ENCODE measurements at regions not wholly inside any gene's neighbourhood (a gene's known extent, or its start where the extent isn't known, plus 50 kb on each side); places are given as distances from the start of the nearest gene placed in this dataset.

DNA sequence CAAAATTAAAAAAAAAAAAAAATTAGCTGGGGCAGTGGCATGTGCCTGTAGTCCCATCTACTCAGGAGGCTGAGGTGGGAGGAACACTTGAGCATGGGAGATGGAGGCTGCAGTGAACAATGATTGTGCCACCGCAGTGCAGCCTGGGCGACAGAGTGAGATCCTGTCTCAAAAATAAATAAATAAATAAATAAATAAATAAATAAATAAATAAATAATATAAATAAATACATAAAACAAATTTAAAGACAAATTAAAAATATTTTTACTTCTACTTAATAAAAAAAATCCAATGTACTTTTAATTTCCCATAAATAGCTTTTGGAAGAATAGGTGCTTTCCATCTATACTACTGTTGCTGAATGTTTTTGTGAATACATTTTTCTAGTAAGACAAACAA is 598.4 kb upstream of the EDIL3 start:
- no peaks in the 10 kb centered on the region for H3K36me3 ChIP-seq (ENCODE audit: control insufficient read depth, insufficient read depth, low read length)
- TF ChIP-seq SIN3A (IDR thresholded peaks at IDR 0.05; ENCODE audit: borderline replicate concordance, insufficient read depth, low read depth, low read length), result no peak
- TF ChIP-seq TCF7L2 (IDR thresholded peaks at IDR 0.05; ENCODE audit: low read depth, low read length), result no peak
- TF ChIP-seq, protein P1, sequence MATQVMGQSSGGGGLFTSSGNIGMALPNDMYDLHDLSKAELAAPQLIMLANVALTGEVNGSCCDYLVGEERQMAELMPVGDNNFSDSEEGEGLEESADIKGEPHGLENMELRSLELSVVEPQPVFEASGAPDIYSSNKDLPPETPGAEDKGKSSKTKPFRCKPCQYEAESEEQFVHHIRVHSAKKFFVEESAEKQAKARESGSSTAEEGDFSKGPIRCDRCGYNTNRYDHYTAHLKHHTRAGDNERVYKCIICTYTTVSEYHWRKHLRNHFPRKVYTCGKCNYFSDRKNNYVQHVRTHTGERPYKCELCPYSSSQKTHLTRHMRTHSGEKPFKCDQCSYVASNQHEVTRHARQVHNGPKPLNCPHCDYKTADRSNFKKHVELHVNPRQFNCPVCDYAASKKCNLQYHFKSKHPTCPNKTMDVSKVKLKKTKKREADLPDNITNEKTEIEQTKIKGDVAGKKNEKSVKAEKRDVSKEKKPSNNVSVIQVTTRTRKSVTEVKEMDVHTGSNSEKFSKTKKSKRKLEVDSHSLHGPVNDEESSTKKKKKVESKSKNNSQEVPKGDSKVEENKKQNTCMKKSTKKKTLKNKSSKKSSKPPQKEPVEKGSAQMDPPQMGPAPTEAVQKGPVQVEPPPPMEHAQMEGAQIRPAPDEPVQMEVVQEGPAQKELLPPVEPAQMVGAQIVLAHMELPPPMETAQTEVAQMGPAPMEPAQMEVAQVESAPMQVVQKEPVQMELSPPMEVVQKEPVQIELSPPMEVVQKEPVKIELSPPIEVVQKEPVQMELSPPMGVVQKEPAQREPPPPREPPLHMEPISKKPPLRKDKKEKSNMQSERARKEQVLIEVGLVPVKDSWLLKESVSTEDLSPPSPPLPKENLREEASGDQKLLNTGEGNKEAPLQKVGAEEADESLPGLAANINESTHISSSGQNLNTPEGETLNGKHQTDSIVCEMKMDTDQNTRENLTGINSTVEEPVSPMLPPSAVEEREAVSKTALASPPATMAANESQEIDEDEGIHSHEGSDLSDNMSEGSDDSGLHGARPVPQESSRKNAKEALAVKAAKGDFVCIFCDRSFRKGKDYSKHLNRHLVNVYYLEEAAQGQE (IDR thresholded peaks at IDR 0.05; ENCODE audit: insufficient read depth in 1 of 2, low read depth in 2 of 2, low read length in 1 of 2), result no peak
- H3K27me3 ChIP-seq (ENCODE audit: control insufficient read depth, insufficient read depth, low read length), result no peaks in the 10 kb centered on the region
- no peak overlapping the region for H3K27ac ChIP-seq (ENCODE audit: low read length)
- H3K4me1 ChIP-seq (ENCODE audit: control insufficient read depth, insufficient read depth, low read length), result no peaks in the 10 kb centered on the region
- no TSS peak for BruUV-seq (replicated peaks)
- POLR2A ChIA-PET, result no interaction called here
- intact Hi-C loops (cut with micrococcal nuclease; ENCODE audit: unreplicated experiment) (no loop called here), in situ Hi-C loops (cut with HindIII; ENCODE audit: low pct_unique_long_range_greater_than_20kb, low sequenced_read_pairs) (no loop called here)
- ATAC-seq (no peak), DNase-seq (ENCODE audit: low read depth, low spot score) (no peak)
- no peak overlapping the region for H3K4me3 ChIP-seq (ENCODE audit: low read depth in 2 of 2, low read length in 2 of 2)
- CTCF ChIA-PET, result no interaction called here
- no peaks in the 10 kb centered on the region for H3K9me3 ChIP-seq (ENCODE audit: control insufficient read depth, insufficient read depth, low read depth, low read length)

DNA sequence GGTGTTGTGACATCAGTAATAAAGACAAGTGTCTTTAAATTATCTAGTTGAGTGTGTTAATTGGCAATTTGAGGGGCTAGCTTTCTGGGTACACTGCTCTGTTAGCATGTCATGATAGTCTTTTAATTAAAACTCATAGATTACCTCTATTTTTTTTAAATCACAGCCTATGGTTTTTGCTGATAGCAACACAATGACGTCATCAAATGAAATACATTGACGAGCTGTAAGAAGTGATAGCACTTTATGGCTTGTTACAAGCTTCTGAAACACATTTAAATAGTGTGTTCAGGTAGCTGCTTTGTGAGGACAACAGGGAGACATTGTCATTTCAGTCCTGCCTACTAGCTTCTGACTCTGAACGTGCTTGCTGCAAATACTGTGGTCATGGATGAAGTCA is 600.5 kb upstream of the EDIL3 start:
- H3K36me3 ChIP-seq (ENCODE audit: control insufficient read depth, insufficient read depth, low read length), result no peaks in the 10 kb centered on the region
- intact Hi-C loops (cut with micrococcal nuclease; ENCODE audit: unreplicated experiment) (no loop called here), in situ Hi-C loops (cut with HindIII; ENCODE audit: low pct_unique_long_range_greater_than_20kb, low sequenced_read_pairs) (no loop called here)
- POLR2A ChIA-PET, result no interaction called here
- ATAC-seq (no peak), DNase-seq (ENCODE audit: low read depth, low spot score) (no peak)
- no peak overlapping the region for H3K4me3 ChIP-seq (ENCODE audit: low read depth in 2 of 2, low read length in 2 of 2)
- no peak overlapping the region for H3K27ac ChIP-seq (ENCODE audit: low read length)
- CTCF ChIA-PET, result no interaction called here
- no TSS peak for BruUV-seq (replicated peaks)
- TF ChIP-seq, protein P1 (IDR thresholded peaks at IDR 0.05; ENCODE audit: insufficient read depth in 1 of 2, low read depth in 2 of 2, low read length in 1 of 2), result no peak
- TF ChIP-seq TCF7L2 (IDR thresholded peaks at IDR 0.05; ENCODE audit: low read depth, low read length), result no peak
- TF ChIP-seq, protein P2, sequence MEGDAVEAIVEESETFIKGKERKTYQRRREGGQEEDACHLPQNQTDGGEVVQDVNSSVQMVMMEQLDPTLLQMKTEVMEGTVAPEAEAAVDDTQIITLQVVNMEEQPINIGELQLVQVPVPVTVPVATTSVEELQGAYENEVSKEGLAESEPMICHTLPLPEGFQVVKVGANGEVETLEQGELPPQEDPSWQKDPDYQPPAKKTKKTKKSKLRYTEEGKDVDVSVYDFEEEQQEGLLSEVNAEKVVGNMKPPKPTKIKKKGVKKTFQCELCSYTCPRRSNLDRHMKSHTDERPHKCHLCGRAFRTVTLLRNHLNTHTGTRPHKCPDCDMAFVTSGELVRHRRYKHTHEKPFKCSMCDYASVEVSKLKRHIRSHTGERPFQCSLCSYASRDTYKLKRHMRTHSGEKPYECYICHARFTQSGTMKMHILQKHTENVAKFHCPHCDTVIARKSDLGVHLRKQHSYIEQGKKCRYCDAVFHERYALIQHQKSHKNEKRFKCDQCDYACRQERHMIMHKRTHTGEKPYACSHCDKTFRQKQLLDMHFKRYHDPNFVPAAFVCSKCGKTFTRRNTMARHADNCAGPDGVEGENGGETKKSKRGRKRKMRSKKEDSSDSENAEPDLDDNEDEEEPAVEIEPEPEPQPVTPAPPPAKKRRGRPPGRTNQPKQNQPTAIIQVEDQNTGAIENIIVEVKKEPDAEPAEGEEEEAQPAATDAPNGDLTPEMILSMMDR (IDR thresholded peaks at IDR 0.05), result no peak
- no peak for TF ChIP-seq POLR2AphosphoS5 (IDR thresholded peaks at IDR 0.05; ENCODE audit: low read depth, low read length)
- no peak for TF ChIP-seq SIN3A (IDR thresholded peaks at IDR 0.05; ENCODE audit: borderline replicate concordance, insufficient read depth, low read depth, low read length)
- no peaks in the 10 kb centered on the region for H3K4me1 ChIP-seq (ENCODE audit: control insufficient read depth, insufficient read depth, low read length)
- H3K27me3 ChIP-seq (ENCODE audit: control insufficient read depth, insufficient read depth, low read length), result no peaks in the 10 kb centered on the region
- no peaks in the 10 kb centered on the region for H3K9me3 ChIP-seq (ENCODE audit: control insufficient read depth, insufficient read depth, low read depth, low read length)

Measured in Panc1 (cell line).